Activated T-cell treated with anti-CD3 and anti-CD28 coated beads, Interleukin-2, amount 50 U/mL, for 72 hours (primary cell): ENCODE measurements at regions not wholly inside any gene's neighbourhood (a gene's known extent, or its start where the extent isn't known, plus 50 kb on each side); places are given as distances from the start of the nearest gene placed in this dataset.

ENCODE experiments used
- ATAC-seq, 2 donors: fragments of 150-1000 bp; cut with Tn5 transposase; replicated peaks in 1 of 2; 2 replicates each; pipeline ENCODE4 v1.10.0; 2021; ENCODE audit warnings: moderate library complexity in 2 of 2, mild to moderate bottlenecking in 1 of 2
- DNase-seq, 2 donors: peaks; one replicate each; pipeline ENCODE4 v3.0.0; 2021 to 2022; ENCODE audit warnings: mixed read lengths in 1 of 2
- H3K27ac Mint-ChIP-seq: one replicate; pipeline ENCODE4 v1.8.0; 2022; ENCODE audit warnings: mild to moderate bottlenecking, moderate library complexity, mixed read lengths
- H3K27me3 Mint-ChIP-seq: one replicate; pipeline ENCODE4 v1.8.0; 2022; ENCODE audit warnings: low read depth, mixed read lengths
- H3K36me3 Mint-ChIP-seq, 2 donors: one replicate each; pipeline ENCODE4 v1.8.0; 2022; ENCODE audit warnings: mixed read lengths in 2 of 2, mild to moderate bottlenecking in 1 of 2; ENCODE audit not compliant: insufficient read depth in 2 of 2
- H3K4me1 Mint-ChIP-seq: one replicate; pipeline ENCODE4 v1.8.0; 2022; ENCODE audit warnings: low read depth, mixed read lengths
- H3K4me3 Mint-ChIP-seq, 2 donors: one replicate each; pipeline ENCODE4 v1.8.0; 2022; ENCODE audit warnings: mild to moderate bottlenecking in 2 of 2, mixed read lengths in 2 of 2, moderate library complexity in 2 of 2
- H3K9me3 Mint-ChIP-seq, 2 donors: one replicate each; pipeline ENCODE4 v1.8.0; 2022; ENCODE audit warnings: mixed read lengths in 2 of 2

DNA sequence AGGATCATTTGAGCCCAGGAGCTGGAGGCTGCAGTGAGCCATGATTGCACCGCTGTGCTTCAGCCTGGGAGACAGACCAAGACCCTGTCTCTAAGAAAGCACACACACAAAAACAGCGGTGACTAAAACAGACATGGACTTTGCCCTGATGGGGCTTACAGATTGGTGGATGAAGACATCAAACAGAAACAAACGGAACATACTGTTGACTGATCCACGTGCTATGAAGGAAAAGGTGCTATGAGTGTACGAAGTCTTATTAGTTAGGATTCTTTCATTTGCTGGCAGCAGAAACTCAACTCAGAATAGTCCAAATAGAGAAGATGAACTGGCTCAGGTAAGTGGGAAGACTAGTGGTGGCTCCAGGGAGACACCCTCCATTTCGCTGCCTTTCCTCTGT, 309.8 kb upstream of the N4BP1 start:
- no peak overlapping the region for H3K4me3 Mint-ChIP-seq
- H3K27ac Mint-ChIP-seq = no peak overlapping the region

DNA sequence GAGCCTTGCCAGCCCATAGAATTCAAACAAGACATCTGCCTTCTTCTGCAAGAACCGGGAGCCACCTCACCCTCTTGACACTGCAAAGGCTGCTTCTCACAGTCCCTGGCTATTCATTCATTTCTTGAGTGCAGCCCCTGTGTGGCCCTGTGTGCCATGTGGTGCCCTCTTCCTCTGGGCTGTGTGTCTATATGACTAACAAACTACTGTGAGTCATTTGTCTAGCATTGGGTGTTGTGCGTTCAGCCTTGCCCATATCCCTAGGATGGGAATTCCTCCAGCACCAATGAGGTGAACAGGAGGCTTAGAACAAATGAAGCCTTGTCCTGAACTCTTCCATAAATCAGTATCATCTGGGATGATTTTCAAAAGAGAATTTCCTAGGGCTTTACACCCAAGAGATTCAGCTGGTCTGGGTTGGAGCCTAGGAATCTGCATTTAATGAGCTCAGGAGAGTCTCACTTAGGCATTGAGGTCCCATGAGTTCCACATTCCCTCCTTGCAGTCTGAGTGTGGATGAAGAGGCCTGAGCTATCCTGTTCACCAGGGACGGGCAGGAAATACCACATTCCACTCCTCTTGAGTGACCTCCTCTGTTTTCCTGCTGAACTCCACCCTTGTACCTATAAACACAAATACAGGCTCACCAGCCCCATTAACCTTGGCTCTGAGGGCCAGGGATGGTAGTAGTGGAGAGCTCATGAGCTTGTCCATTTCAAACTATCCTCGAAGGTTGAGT, 308.7 kb upstream of the N4BP1 start:
- Mint-ChIP-seq H3K4me3 (no peak overlapping the region), H3K4me1 (no peaks in the 10 kb centered on the region), H3K36me3 (no peaks in the 10 kb centered on the region), H3K27ac (no peak overlapping the region), H3K9me3 (peaks cover 2% of the 10 kb centered on the region in 2 donors), H3K27me3 (no peaks in the 10 kb centered on the region)
- ATAC-seq = no peak
- DNase-seq = no peak

More for the DNA sequence above, 309.8 kb upstream of the N4BP1 start:
- Mint-ChIP-seq H3K36me3 (no peaks in the 10 kb centered on the region), H3K27me3 (no peaks in the 10 kb centered on the region), H3K4me1 (no peaks in the 10 kb centered on the region), H3K9me3 (peaks cover 2% of the 10 kb centered on the region in 2 donors)
- DNase-seq (no peak), ATAC-seq (no peak)

DNA sequence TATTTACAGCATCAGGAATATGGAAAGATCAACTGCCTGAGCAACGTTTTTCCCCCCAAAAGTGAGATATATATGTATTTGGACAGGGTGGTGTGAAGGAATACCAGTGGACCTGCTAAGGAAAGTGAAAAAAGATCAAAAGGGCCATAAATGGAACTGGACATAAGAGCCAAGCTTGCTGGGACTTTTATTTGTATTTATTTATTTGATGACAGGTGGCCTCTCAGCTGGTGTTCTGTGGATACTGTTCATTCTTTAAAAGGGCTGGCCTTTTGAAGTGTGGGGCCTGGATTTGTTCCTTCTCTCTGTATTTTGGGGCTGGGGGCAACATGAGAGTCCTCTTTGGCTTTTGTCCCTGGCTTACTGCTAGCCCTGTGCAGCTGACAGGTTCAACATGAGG, 306.6 kb upstream of the N4BP1 start:
- no peak overlapping the region for H3K27ac Mint-ChIP-seq
- ATAC-seq (no peak), DNase-seq (no peak)
- no peak overlapping the region for H3K4me3 Mint-ChIP-seq
- peaks cover 0 to 2% of the 10 kb centered on the region in 2 donors for H3K9me3 Mint-ChIP-seq
- no peaks in the 10 kb centered on the region for H3K4me1 Mint-ChIP-seq
- H3K27me3 Mint-ChIP-seq = no peaks in the 10 kb centered on the region
- no peaks in the 10 kb centered on the region for H3K36me3 Mint-ChIP-seq

GRCh38 chr16:48914070-48914469, 304.1 kb upstream of the N4BP1 start:
- Mint-ChIP-seq H3K4me1 (no peaks in the 10 kb centered on the region), H3K4me3 (no peak overlapping the region), H3K27me3 (no peaks in the 10 kb centered on the region), H3K36me3 (no peaks in the 10 kb centered on the region), H3K27ac (no peak overlapping the region), H3K9me3 (peaks cover 0 to 2% of the 10 kb centered on the region in 2 donors)
- DNase-seq (no peak), ATAC-seq (no peak)

- no peaks in the 10 kb centered on the region for H3K36me3 Mint-ChIP-seq
- ATAC-seq (no peak), DNase-seq (no peak)
- H3K4me3 Mint-ChIP-seq = no peak overlapping the region
- H3K27ac Mint-ChIP-seq = no peak overlapping the region
- H3K9me3 Mint-ChIP-seq = no peaks in the 10 kb centered on the region
- H3K4me1 Mint-ChIP-seq = no peaks in the 10 kb centered on the region
- H3K27me3 Mint-ChIP-seq = no peaks in the 10 kb centered on the region
Measured at GRCh38 chr16:48913384-48913783, 303.4 kb upstream of the N4BP1 start.

GRCh38 chr16:48912360-48912759, 302.4 kb upstream of the N4BP1 start:
- Mint-ChIP-seq H3K4me1 (no peaks in the 10 kb centered on the region), H3K36me3 (no peaks in the 10 kb centered on the region)
- no peak for ATAC-seq

DNA sequence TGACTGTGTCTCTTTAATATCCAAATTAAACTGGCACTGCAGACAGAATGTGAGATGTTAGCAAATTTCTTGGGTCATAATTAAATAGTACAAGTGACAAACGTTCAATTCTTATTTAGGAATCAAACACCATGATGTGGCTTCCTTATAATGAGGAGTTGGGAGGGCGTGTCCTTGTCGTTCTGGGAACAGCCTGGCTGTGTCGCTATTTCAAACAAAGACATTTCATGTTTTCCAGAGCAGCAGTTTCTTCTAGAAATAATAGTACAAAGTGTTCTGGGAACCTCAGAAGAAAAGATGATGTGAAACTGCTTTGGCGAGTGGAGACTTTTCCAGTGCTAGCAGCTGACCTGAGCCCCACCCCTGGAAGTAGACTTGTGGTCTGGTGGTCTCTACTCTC, 301.7 kb upstream of the N4BP1 start:
- H3K27me3 Mint-ChIP-seq = no peaks in the 10 kb centered on the region
- H3K4me3 Mint-ChIP-seq = no peak overlapping the region
- no peaks in the 10 kb centered on the region for H3K4me1 Mint-ChIP-seq
- no peak overlapping the region for H3K27ac Mint-ChIP-seq
- ATAC-seq (no peak), DNase-seq (no peak)
- peaks cover 0 to 2% of the 10 kb centered on the region in 2 donors for H3K9me3 Mint-ChIP-seq
- H3K36me3 Mint-ChIP-seq = no peaks in the 10 kb centered on the region

More at GRCh38 chr16:48912360-48912759, 302.4 kb upstream of the N4BP1 start:
- Mint-ChIP-seq H3K27me3 (no peaks in the 10 kb centered on the region), H3K27ac (no peak overlapping the region), H3K9me3 (peaks cover 0 to 2% of the 10 kb centered on the region in 2 donors), H3K4me3 (no peak overlapping the region)
- no peak for DNase-seq

- Mint-ChIP-seq H3K4me3 (no peak overlapping the region), H3K4me1 (no peaks in the 10 kb centered on the region), H3K27ac (no peak overlapping the region), H3K9me3 (peaks cover 0 to 2% of the 10 kb centered on the region in 2 donors), H3K27me3 (no peaks in the 10 kb centered on the region), H3K36me3 (no peaks in the 10 kb centered on the region)
- ATAC-seq (no peak), DNase-seq (no peak)
Measured at GRCh38 chr16:48910214-48910613, 300.2 kb upstream of the N4BP1 start.

DNA sequence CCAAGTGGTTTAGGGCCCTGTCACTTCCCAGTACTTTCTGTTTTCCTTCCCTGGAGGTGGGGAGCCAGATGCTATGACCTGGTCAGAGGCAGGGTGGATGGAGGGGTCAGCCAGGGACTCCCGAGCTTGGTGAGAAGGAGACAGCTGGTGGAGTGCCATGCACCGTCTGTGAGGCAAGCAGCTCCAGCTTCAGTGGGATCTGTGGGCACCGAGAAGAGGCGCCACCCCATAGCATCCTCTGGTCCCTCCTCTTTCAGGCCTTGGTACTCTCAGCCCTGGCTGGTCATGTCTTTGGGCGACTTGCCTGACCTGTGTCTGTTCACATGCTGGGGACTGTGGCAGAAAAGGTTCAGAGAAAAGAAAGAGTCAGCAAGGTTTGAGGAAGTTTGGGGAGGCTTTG, 299.3 kb upstream of the N4BP1 start:
- Mint-ChIP-seq H3K4me1 (no peaks in the 10 kb centered on the region), H3K36me3 (no peaks in the 10 kb centered on the region), H3K27ac (no peak overlapping the region), H3K27me3 (no peaks in the 10 kb centered on the region), H3K4me3 (no peak overlapping the region), H3K9me3 (peaks cover 0 to 6% of the 10 kb centered on the region in 2 donors)
- DNase-seq = no peak
- ATAC-seq = no peak

GRCh38 chr16:48907906-48908634, 298.1 kb upstream of the N4BP1 start:
- no peak for DNase-seq
- Mint-ChIP-seq H3K9me3 (peaks cover 0 to 6% of the 10 kb centered on the region in 2 donors), H3K36me3 (no peaks in the 10 kb centered on the region), H3K4me3 (no peak overlapping the region), H3K4me1 (no peaks in the 10 kb centered on the region), H3K27ac (no peak overlapping the region), H3K27me3 (no peaks in the 10 kb centered on the region)
- ATAC-seq = no peak

DNA sequence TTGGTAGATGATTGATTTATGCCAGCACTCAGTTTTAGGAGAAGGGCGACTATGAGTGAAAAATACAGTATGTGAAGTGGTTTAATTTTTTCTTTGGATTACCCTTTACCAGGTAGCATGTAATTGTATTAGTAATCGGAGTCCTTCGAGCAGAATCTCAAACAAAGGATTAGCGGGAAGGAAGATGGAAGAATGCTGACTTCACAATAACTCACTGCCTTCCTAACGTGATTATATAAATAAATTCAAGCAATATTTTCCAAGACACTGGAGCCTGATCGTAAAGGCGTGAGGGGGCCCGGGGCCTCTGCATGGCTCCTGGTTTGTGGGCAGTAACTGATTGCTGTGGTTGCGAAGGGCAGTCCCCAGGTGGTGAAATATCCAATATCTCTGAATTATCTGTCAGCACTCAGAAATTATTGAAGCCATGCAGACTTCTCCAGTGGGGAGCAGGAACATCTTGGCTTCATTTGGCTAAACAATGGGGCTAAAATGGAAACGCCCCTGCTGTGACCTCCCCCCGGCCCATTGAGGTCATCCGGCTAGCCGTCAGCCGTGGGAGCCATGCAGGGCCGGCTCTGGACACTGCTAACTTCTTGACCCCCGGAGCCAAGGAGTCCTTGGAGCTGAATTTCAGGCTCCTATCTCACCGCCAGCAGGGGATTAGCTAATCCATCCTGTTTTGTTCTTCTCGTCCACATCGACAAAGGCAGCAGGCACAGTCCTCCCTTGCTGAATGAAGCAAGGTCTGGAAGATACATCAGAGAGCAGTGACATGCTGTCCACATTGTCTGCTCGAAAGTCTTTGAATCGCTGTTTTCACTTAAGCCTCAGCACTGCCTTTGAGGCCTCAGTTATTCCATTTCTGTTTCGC, 295.9 kb upstream of the N4BP1 start:
- Mint-ChIP-seq H3K36me3 (no peaks in the 10 kb centered on the region), H3K27ac (no peak overlapping the region), H3K9me3 (peaks cover 0 to 6% of the 10 kb centered on the region in 2 donors), H3K4me3 (no peak overlapping the region), H3K4me1 (no peaks in the 10 kb centered on the region), H3K27me3 (no peaks in the 10 kb centered on the region)
- DNase-seq (no peak), ATAC-seq (no peak)

DNA sequence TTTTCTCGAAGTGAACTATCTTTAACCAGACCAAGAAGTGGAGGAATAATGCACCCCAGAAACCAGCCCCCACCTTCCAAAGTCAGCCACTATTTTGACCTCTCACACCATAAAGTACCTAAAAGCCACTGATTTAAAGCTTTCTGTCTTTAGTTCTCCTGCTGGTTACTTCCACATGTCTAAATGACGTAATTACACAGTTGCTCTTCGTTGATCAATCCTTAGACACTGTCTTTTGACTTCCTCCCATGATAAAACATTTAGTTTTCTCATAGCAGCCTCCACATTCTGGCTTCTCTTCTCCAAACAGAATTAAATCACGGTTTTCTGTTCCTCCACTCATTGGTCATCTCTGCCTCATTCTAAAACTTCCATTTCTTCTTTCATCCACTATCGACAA, 294.4 kb upstream of the N4BP1 start:
- H3K27ac Mint-ChIP-seq = no peak overlapping the region
- no peaks in the 10 kb centered on the region for H3K27me3 Mint-ChIP-seq
- H3K36me3 Mint-ChIP-seq = no peaks in the 10 kb centered on the region
- DNase-seq (no peak), ATAC-seq (no peak)
- no peaks in the 10 kb centered on the region for H3K4me1 Mint-ChIP-seq
- H3K4me3 Mint-ChIP-seq = no peak overlapping the region
- peaks cover 0 to 6% of the 10 kb centered on the region in 2 donors for H3K9me3 Mint-ChIP-seq

DNA sequence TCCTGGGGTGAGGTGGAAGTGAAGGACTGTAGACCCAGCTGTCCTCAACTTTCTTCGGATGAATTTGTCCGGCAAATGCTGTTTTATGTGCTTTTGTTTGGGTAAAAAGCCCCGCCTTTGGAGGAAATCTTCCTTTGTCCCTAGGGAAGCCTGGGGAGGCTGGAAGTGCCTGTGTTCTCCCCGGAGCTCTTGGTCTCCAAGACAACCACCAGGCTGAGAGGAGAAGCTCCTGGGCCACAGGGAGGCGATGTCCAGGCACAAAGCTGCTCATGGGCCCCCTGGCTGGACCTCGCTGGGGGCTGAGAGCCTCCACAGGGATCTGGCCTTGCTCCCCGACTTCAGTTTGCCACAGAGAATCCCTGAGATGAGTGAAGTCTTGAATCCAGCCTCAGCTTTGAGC, 293.1 kb upstream of the N4BP1 start:
- H3K4me3 Mint-ChIP-seq = no peak overlapping the region
- H3K27ac Mint-ChIP-seq = no peak overlapping the region
- H3K36me3 Mint-ChIP-seq = no peaks in the 10 kb centered on the region
- no peak for ATAC-seq
- H3K4me1 Mint-ChIP-seq = no peaks in the 10 kb centered on the region
- no peak for DNase-seq
- no peaks in the 10 kb centered on the region for H3K27me3 Mint-ChIP-seq
- peaks cover 0 to 5% of the 10 kb centered on the region in 2 donors for H3K9me3 Mint-ChIP-seq
